ENCODE measurements at regions not wholly inside any gene's neighbourhood (a gene's known extent, or its start where the extent isn't known, plus 50 kb on each side); places are given as distances from the start of the nearest gene placed in this dataset.
"Not testable (repeated sequence)": the region's sequence is repeated elsewhere in the genome, so short reads cannot be mapped to it uniquely, and the experiment has no call there.

GRCh38 chr9:103068753-103069152, 73.6 kb downstream of the CYLC2 start:
- no peak for DNase-seq (ENCODE audit: extremely low read depth, low read depth, low spot score)

GRCh38 chr9:103078581-103078980, 83.4 kb downstream of the CYLC2 start:
- no peak for DNase-seq (ENCODE audit: extremely low read depth, low read depth, low spot score)

- DNase-seq (ENCODE audit: extremely low read depth, low read depth, low spot score) = no peak
Measured at GRCh38 chr9:103082494-103082893, 87.4 kb downstream of the CYLC2 start.

- no peak for DNase-seq (ENCODE audit: extremely low read depth, low read depth, low spot score)
Measured at GRCh38 chr9:103089357-103089756, 94.2 kb downstream of the CYLC2 start.

GRCh38 chr9:103104101-103104500, 109.0 kb downstream of the CYLC2 start:
- no peak for DNase-seq (ENCODE audit: extremely low read depth, low read depth, low spot score)

GRCh38 chr9:103116246-103116645, 121.1 kb downstream of the CYLC2 start:
- DNase-seq (ENCODE audit: extremely low read depth, low read depth, low spot score) = no peak

- DNase-seq (ENCODE audit: extremely low read depth, low read depth, low spot score) = no peak
Measured at GRCh38 chr9:103126494-103126893, 131.4 kb downstream of the CYLC2 start.

GRCh38 chr9:103139891-103140290, 144.8 kb downstream of the CYLC2 start:
- DNase-seq (ENCODE audit: extremely low read depth, low read depth, low spot score) = no peak

- no peak for DNase-seq (ENCODE audit: extremely low read depth, low read depth, low spot score)
Measured at GRCh38 chr9:103152473-103152872, 157.3 kb downstream of the CYLC2 start.

- DNase-seq (ENCODE audit: extremely low read depth, low read depth, low spot score) = no peak
Measured at GRCh38 chr9:103167530-103167929, 172.4 kb downstream of the CYLC2 start.

- DNase-seq (ENCODE audit: extremely low read depth, low read depth, low spot score) = no peak
Measured at GRCh38 chr9:103168254-103168653, 173.1 kb downstream of the CYLC2 start.

- DNase-seq (ENCODE audit: extremely low read depth, low read depth, low spot score) = no peak
Measured at GRCh38 chr9:103169798-103170197, 174.7 kb downstream of the CYLC2 start.

GRCh38 chr9:103183701-103184171, 188.6 kb downstream of the CYLC2 start:
- DNase-seq (ENCODE audit: extremely low read depth, low read depth, low spot score) = no peak

GRCh38 chr9:103186959-103187358, 191.8 kb downstream of the CYLC2 start:
- no peak for DNase-seq (ENCODE audit: extremely low read depth, low read depth, low spot score)

GRCh38 chr9:103188781-103189350, 193.7 kb downstream of the CYLC2 start:
- DNase-seq (ENCODE audit: extremely low read depth, low read depth, low spot score) = no peak

GRCh38 chr9:103193992-103194391, 198.9 kb downstream of the CYLC2 start:
- DNase-seq (ENCODE audit: extremely low read depth, low read depth, low spot score) = no peak

GRCh38 chr9:103203172-103203571, 208.0 kb downstream of the CYLC2 start:
- no peak for DNase-seq (ENCODE audit: extremely low read depth, low read depth, low spot score)

- DNase-seq (ENCODE audit: extremely low read depth, low read depth, low spot score) = not testable (repeated sequence)
Measured at GRCh38 chr9:103205881-103206585, 210.9 kb downstream of the CYLC2 start.

GRCh38 chr9:103210607-103211006, 215.5 kb downstream of the CYLC2 start:
- no peak for DNase-seq (ENCODE audit: extremely low read depth, low read depth, low spot score)

GRCh38 chr9:103215197-103215596, 220.1 kb downstream of the CYLC2 start:
- DNase-seq (ENCODE audit: extremely low read depth, low read depth, low spot score) = no peak

- no peak for DNase-seq (ENCODE audit: extremely low read depth, low read depth, low spot score)
Measured at GRCh38 chr9:103225702-103226646, 230.8 kb downstream of the CYLC2 start.

All from glomerular endothelial cell (primary cell).